H1 (cell line): ENCODE measurements at regions not wholly inside any gene's neighbourhood (a gene's known extent, or its start where the extent isn't known, plus 50 kb on each side); places are given as distances from the start of the nearest gene placed in this dataset.

Experiments
- CTCF ChIA-PET: fragments of 300-600 bp; sonication (Branson Sonifier 250); formaldehyde crosslinking; loops from one replicate; lab custom pipeline; 2021; ENCODE audit not compliant: partially characterized antibody; lab: Charles Lee
- POLR2A ChIA-PET: fragments of 300-600 bp; sonication (Branson Sonifier 250); formaldehyde crosslinking; loops from one replicate; lab custom pipeline; 2021; ENCODE audit warnings: inconsistent platforms; ENCODE audit not compliant: partially characterized antibody; lab: Charles Lee
- DNase-seq, 2 experiments: peaks; one replicate each; pipeline versions ENCODE4 v3.0.0 to v3.0.0-alpha.2; 2010 to 2022; ENCODE audit warnings: low spot score in 2 of 2, low read depth in 1 of 2, mixed read lengths in 1 of 2
- FAIRE-seq: peaks from 2 replicates; lab custom pipeline; 2011; peaks lifted over from hg19 to GRCh38; lab: Jason Lieb, UNC
- H2AFZ ChIP-seq: 2 replicates; pipeline ENCODE4 v1.8.1; 2012; ENCODE audit warnings: low read length, inconsistent platforms
- H2AK5ac ChIP-seq: 2 replicates; pipeline ENCODE4 v1.6.1; 2013; ENCODE audit warnings: low read depth, low read length
- H2BK120ac ChIP-seq: replicated peaks from 2 replicates; pipeline ENCODE3; 2013; ENCODE audit warnings: low read depth, low read length, inconsistent platforms
- H2BK12ac ChIP-seq: 2 replicates; pipeline ENCODE4 v1.6.1; 2013; ENCODE audit warnings: low read depth, low read length
- H2BK15ac ChIP-seq: 2 replicates; pipeline ENCODE4 v1.6.1; 2013; ENCODE audit warnings: low read length
- H2BK20ac ChIP-seq: 2 replicates; pipeline ENCODE4 v1.6.1; 2013; ENCODE audit warnings: low read length
- H2BK5ac ChIP-seq: 2 replicates; pipeline ENCODE4 v1.6.1; 2013; ENCODE audit warnings: low read depth, low read length
- H3K14ac ChIP-seq: 2 replicates; pipeline ENCODE4 v1.6.1; 2013; ENCODE audit warnings: inconsistent platforms; ENCODE audit not compliant: insufficient read length
- H3K18ac ChIP-seq: 2 replicates; pipeline ENCODE4 v1.6.1; 2013; ENCODE audit warnings: low read length; ENCODE audit errors: extremely low read depth
- H3K23ac ChIP-seq: 2 replicates; pipeline ENCODE4 v1.6.1; 2013; ENCODE audit warnings: inconsistent platforms; ENCODE audit not compliant: insufficient read length
- H3K23me2 ChIP-seq: 2 replicates; pipeline ENCODE4 v1.6.1; 2013; ENCODE audit warnings: low read depth, low read length
- H3K27ac ChIP-seq: 2 replicates; pipeline ENCODE4 v1.6.1; 2011; ENCODE audit warnings: low read depth, low read length, inconsistent platforms
- H3K27me3 ChIP-seq, 4 experiments: replicated peaks in 1 of 4; 1 replicate in 1 of 4; 2 replicates in 3 of 4; pipeline versions ENCODE4 v1.6.1 to v1.8.1; 2011 to 2013; ENCODE audit warnings: low read length in 3 of 4, mild to moderate bottlenecking in 3 of 4, inconsistent platforms in 2 of 4, mixed read lengths in 2 of 4, moderate library complexity in 1 of 4; ENCODE audit not compliant: control insufficient read depth in 3 of 4, insufficient read depth in 3 of 4; ENCODE audit errors: extremely low read depth in 1 of 4
- H3K36me3 ChIP-seq, 4 experiments: 2 replicates each; pipeline versions ENCODE4 v1.6.1 to v1.8.1; 2011 to 2013; ENCODE audit warnings: mild to moderate bottlenecking in 4 of 4, low read length in 3 of 4, moderate library complexity in 2 of 4, control low read depth in 1 of 4, inconsistent platforms in 1 of 4; ENCODE audit not compliant: insufficient read depth in 4 of 4, control insufficient read depth in 2 of 4
- H3K4ac ChIP-seq: replicated peaks from 2 replicates; pipeline ENCODE3; 2013; ENCODE audit warnings: low read length, low read depth, mixed read lengths, inconsistent platforms; ENCODE audit not compliant: insufficient read length
- H3K4me1 ChIP-seq, 4 experiments: replicated peaks in 1 of 4; 1 replicate in 1 of 4; 2 replicates in 3 of 4; pipeline versions ENCODE4 v1.6.1 to v1.8.1; 2011 to 2013; ENCODE audit warnings: low read length in 3 of 4, inconsistent platforms in 2 of 4, mixed read lengths in 1 of 4; ENCODE audit not compliant: insufficient read depth in 4 of 4, control insufficient read depth in 3 of 4
- H3K4me2 ChIP-seq, 2 experiments: 2 replicates each; pipeline versions ENCODE4 v1.6.1 to v1.8.1; 2011 to 2013; ENCODE audit warnings: low read depth in 2 of 2, low read length in 2 of 2, control low read depth in 1 of 2, inconsistent platforms in 1 of 2, mild to moderate bottlenecking in 1 of 2; ENCODE audit not compliant: insufficient read depth in 1 of 2
- H3K4me3 ChIP-seq, 4 experiments: fragments of 200-600, 300-600 bp in 1 of 4; sonication (generic), shearing (Covaris generic), sonication (Bioruptor Twin) in 1 of 4; 2 replicates each; pipeline versions ENCODE4 v1.5.1 to v1.8.1; 2011 to 2016; ENCODE audit warnings: low read length in 4 of 4, low read depth in 3 of 4, control low read depth in 2 of 4, inconsistent platforms in 2 of 4, mild to moderate bottlenecking in 2 of 4, mixed read lengths in 1 of 4, moderate library complexity in 1 of 4; ENCODE audit not compliant: insufficient read depth in 2 of 4; ENCODE audit errors: extremely low read depth in 1 of 4
- H3K56ac ChIP-seq: replicated peaks from 2 replicates; pipeline ENCODE3; 2013; ENCODE audit warnings: low read depth, mild to moderate bottlenecking, mixed read lengths, low read length, inconsistent platforms; ENCODE audit not compliant: insufficient read length
- H3K79me1 ChIP-seq: 2 replicates; pipeline ENCODE4 v1.6.1; 2013; ENCODE audit warnings: low read depth, low read length, control low read depth
- H3K79me2 ChIP-seq, 2 experiments: 2 replicates each; pipeline versions ENCODE4 v1.6.1 to v1.8.1; 2012 to 2013; ENCODE audit warnings: low read length in 2 of 2, mild to moderate bottlenecking in 2 of 2, inconsistent platforms in 1 of 2; ENCODE audit not compliant: insufficient read depth in 2 of 2, control insufficient read depth in 1 of 2
- H3K9ac ChIP-seq, 4 experiments: replicated peaks in 1 of 4; 1 replicate in 1 of 4; 2 replicates in 3 of 4; pipeline versions ENCODE4 v1.6.1 to v1.8.1; 2011 to 2013; ENCODE audit warnings: low read depth in 3 of 4, low read length in 3 of 4, control low read depth in 2 of 4, mild to moderate bottlenecking in 2 of 4, moderate library complexity in 2 of 4, inconsistent platforms in 1 of 4; ENCODE audit errors: extremely low read depth in 1 of 4
- H3K9me3 ChIP-seq, 2 experiments: 2 replicates each; pipeline versions ENCODE4 v1.6.1 to v1.8.1; 2012 to 2013; ENCODE audit warnings: mild to moderate bottlenecking in 2 of 2, moderate library complexity in 2 of 2, control low read depth in 1 of 2, inconsistent platforms in 1 of 2, low read depth in 1 of 2, low read length in 1 of 2, mixed read lengths in 1 of 2; ENCODE audit not compliant: insufficient read depth in 2 of 2
- H4K20me1 ChIP-seq, 2 experiments: replicated peaks in 1 of 2; 2 replicates each; pipeline versions ENCODE3 to v1.8.1; 2011 to 2013; ENCODE audit warnings: inconsistent platforms in 2 of 2, low read length in 2 of 2, mild to moderate bottlenecking in 1 of 2; ENCODE audit not compliant: insufficient read depth in 2 of 2, control insufficient read depth in 1 of 2
- H4K5ac ChIP-seq: 2 replicates; pipeline ENCODE4 v1.6.1; 2013; ENCODE audit warnings: low read length, low read depth, mixed read lengths, inconsistent platforms; ENCODE audit not compliant: insufficient read length
- H4K8ac ChIP-seq: 2 replicates; pipeline ENCODE4 v1.8.0; 2013; ENCODE audit warnings: mild to moderate bottlenecking, moderate library complexity, low read length, inconsistent platforms; ENCODE audit not compliant: insufficient read depth; ENCODE audit errors: extremely low read depth
- H4K91ac ChIP-seq: replicated peaks from 2 replicates; pipeline ENCODE3; 2013; ENCODE audit warnings: low read length, mixed read lengths, inconsistent platforms; ENCODE audit not compliant: insufficient read length
- BACH1 ChIP-seq: IDR thresholded peaks from 2 replicates; pipeline ENCODE4 v1.6.1; 2012; ENCODE audit warnings: low read length, improper control_type of control experiment
- BCL11A ChIP-seq, 2 experiments: IDR thresholded peaks; one replicate each; pipeline ENCODE4 v1.6.1; 2011; ENCODE audit warnings: low read depth in 2 of 2, low read length in 2 of 2, mild to moderate bottlenecking in 2 of 2
- CBX8 ChIP-seq: fragments of 300-800, 300-1000 bp; sonication (generic); IDR thresholded peaks from 2 replicates; pipeline ENCODE4 v1.7.1; 2016; ENCODE audit warnings: low read depth, low read length, borderline replicate concordance
- CHD2 ChIP-seq: IDR thresholded peaks from 2 replicates; pipeline ENCODE4 v1.6.1; 2012; ENCODE audit warnings: low read length, improper control_type of control experiment
- HDAC2 ChIP-seq, 2 experiments: fragments of 300-600 bp in 1 of 2; sonication (generic) in 1 of 2; IDR thresholded peaks; 2 replicates each; pipeline ENCODE4 v1.6.1; 2011 to 2012; ENCODE audit warnings: low read depth in 2 of 2, low read length in 2 of 2, mild to moderate bottlenecking in 2 of 2, moderate library complexity in 2 of 2, borderline replicate concordance in 1 of 2, inconsistent platforms in 1 of 2
- MAFK ChIP-seq: IDR thresholded peaks from 2 replicates; pipeline ENCODE4 v1.6.1; 2012; ENCODE audit warnings: low read depth, mild to moderate bottlenecking, improper control_type of control experiment, low read length
- NRF1 ChIP-seq: IDR thresholded peaks from 2 replicates; pipeline ENCODE4 v1.6.1; 2011; ENCODE audit warnings: mild to moderate bottlenecking, low read depth, low read length, improper control_type of control experiment
- PHF8 ChIP-seq: fragments of 200-600 bp; sonication (generic); conservative IDR thresholded peaks from 2 replicates; pipeline ENCODE4 v1.7.1; 2012; ENCODE audit warnings: low read depth, mild to moderate bottlenecking, inconsistent platforms, low read length, moderate library complexity
- POLR2AphosphoS5 ChIP-seq: IDR thresholded peaks from 2 replicates; pipeline ENCODE4 v1.6.1; 2011; ENCODE audit warnings: low read depth, low read length
- POU5F1 ChIP-seq: IDR thresholded peaks from 2 replicates; pipeline ENCODE4 v1.6.1; 2011; ENCODE audit warnings: low read depth, mild to moderate bottlenecking, low read length, moderate library complexity
- RAD21 ChIP-seq, 2 experiments: IDR thresholded peaks in 1 of 2; conservative IDR thresholded peaks in 1 of 2; 2 replicates each; pipeline ENCODE4 v1.6.1; 2011; ENCODE audit warnings: low read depth in 2 of 2, low read length in 2 of 2, improper control_type of control experiment in 1 of 2, inconsistent platforms in 1 of 2, mild to moderate bottlenecking in 1 of 2, moderate library complexity in 1 of 2
- RXRA ChIP-seq: IDR thresholded peaks from 2 replicates; pipeline ENCODE4 v1.6.1; 2011; ENCODE audit warnings: low read depth, mild to moderate bottlenecking, low read length, moderate library complexity; ENCODE audit not compliant: insufficient read depth
- SP4 ChIP-seq: IDR thresholded peaks from 2 replicates; pipeline ENCODE4 v1.6.1; 2012; ENCODE audit warnings: low read length, inconsistent platforms
- SRF ChIP-seq: IDR thresholded peaks from 2 replicates; pipeline ENCODE4 v1.6.1; 2011; ENCODE audit warnings: mild to moderate bottlenecking, low read depth, low read length, moderate library complexity
- SUZ12 ChIP-seq: fragments of 200-600 bp; sonication (generic); IDR thresholded peaks from 2 replicates; pipeline ENCODE4 v1.6.1; 2012; ENCODE audit warnings: mild to moderate bottlenecking, inconsistent platforms, low read length, moderate library complexity, mixed read lengths
- TEAD4 ChIP-seq: IDR thresholded peaks from 2 replicates; pipeline ENCODE4 v1.6.1; 2012; ENCODE audit warnings: low read depth, low read length, inconsistent platforms, mixed read lengths
- WGBS, 2 experiments: shearing (Covaris generic) in 1 of 2; methylation state at CpG; one replicate each; pipeline versions ENCODE4 v1.1.6 to v1.1.7; 2013 to 2015; ENCODE audit warnings: low lambda C conversion rate in 2 of 2, mixed read lengths in 2 of 2, inconsistent platforms in 1 of 2, low coverage in 1 of 2, missing lambda C conversion rate in 1 of 2; ENCODE audit not compliant: insufficient replicate concordance in 2 of 2, insufficient coverage in 1 of 2, insufficient read length in 1 of 2; ENCODE audit errors: extremely low coverage in 1 of 2, missing lambda C conversion rate in 1 of 2; 5-methylcytosine and 5-hydroxymethylcytosine counted together

DNA sequence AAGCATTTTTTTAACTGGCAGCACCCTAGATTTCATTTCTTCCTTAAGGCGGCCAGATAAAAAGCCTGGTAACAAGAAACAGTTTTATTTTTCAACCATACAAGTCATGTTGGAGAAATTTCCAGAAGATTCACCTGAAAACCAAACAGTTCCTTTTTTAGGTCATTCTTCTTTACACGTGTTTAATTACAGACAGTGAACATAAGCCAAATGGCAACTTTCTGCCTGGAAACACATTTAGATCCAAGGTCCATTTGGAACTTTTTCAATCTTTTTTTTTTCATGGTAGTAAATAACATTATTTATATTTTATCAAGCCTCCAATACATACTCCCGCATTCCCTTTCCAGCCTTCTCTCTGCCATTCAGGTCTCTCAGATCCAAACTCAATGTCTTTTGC is 886.1 kb upstream of the MIR17HG start:
- H3K23me2 ChIP-seq: no peaks in the 10 kb centered on the region
- no peaks in the 10 kb centered on the region for H3K9me3 ChIP-seq
- H2BK5ac ChIP-seq: no peak overlapping the region
- H2AK5ac ChIP-seq: no peak overlapping the region
- H3K27ac ChIP-seq: no peak overlapping the region
- H2BK15ac ChIP-seq: no peak overlapping the region
- no peak overlapping the region for H4K8ac ChIP-seq
- no peak overlapping the region for H2AFZ ChIP-seq
- H3K4ac ChIP-seq: no peak overlapping the region
- no peaks in the 10 kb centered on the region for H3K36me3 ChIP-seq
- H3K79me2 ChIP-seq: no peaks in the 10 kb centered on the region
- H3K4me2 ChIP-seq: no peak overlapping the region
- H3K27me3 ChIP-seq: no peaks in the 10 kb centered on the region
- WGBS, 2 experiments: 93% methylated on average over 3 of the region's 3 CpGs; no CpG with 5 or more reads in 1 of the 2 experiments
- H3K18ac ChIP-seq: no peak overlapping the region
- POLR2A ChIA-PET: no interaction called here
- H3K14ac ChIP-seq: no peak overlapping the region
- H4K91ac ChIP-seq: no peak overlapping the region
- no peaks in the 10 kb centered on the region for H3K4me1 ChIP-seq
- H3K56ac ChIP-seq: no peak overlapping the region
- no peak overlapping the region for H2BK120ac ChIP-seq
- FAIRE-seq: no peak
- no peak overlapping the region for H4K5ac ChIP-seq
- H3K4me3 ChIP-seq: no peak overlapping the region
- CTCF ChIA-PET: no interaction called here
- no peak overlapping the region for H2BK20ac ChIP-seq
- no peak for DNase-seq
- H4K20me1 ChIP-seq: no peaks in the 10 kb centered on the region
- H3K9ac ChIP-seq: no peak overlapping the region
- no peaks in the 10 kb centered on the region for H3K79me1 ChIP-seq
- H3K23ac ChIP-seq: no peak overlapping the region
- no peak overlapping the region for H2BK12ac ChIP-seq
- TF ChIP-seq TEAD4 (no peak), POU5F1 (no peak), RAD21 (IDR thresholded peaks at IDR 0.05 in 1 of 2, conservative IDR thresholded peaks at IDR 0.05 in 1 of 2; ENCODE audit: low read depth in 2 of 2, low read length in 2 of 2) (no peak), SP4 (no peak), PHF8 (no peak), CBX8 (no peak), POLR2AphosphoS5 (no peak), HDAC2 (IDR thresholded peaks at IDR 0.05; ENCODE audit: borderline replicate concordance in 1 of 2, low read depth in 2 of 2, low read length in 2 of 2) (no peak), CHD2 (no peak), BACH1 (no peak), SRF (no peak), RXRA (no peak), SUZ12 (no peak), MAFK (no peak), BCL11A (IDR thresholded peaks at IDR 0.05; ENCODE audit: low read depth in 2 of 2, low read length in 2 of 2) (no peak), NRF1 (no peak)
